ENCODE measurements at regions not wholly inside any gene's neighbourhood (a gene's known extent, or its start where the extent isn't known, plus 50 kb on each side); places are given as distances from the start of the nearest gene placed in this dataset.

- TF ChIP-seq POLR2A (IDR thresholded peaks at IDR 0.05) (no peak), EP300 (IDR thresholded peaks at IDR 0.05) (no peak), CTCF (IDR thresholded peaks at IDR 0.05) (no peak)
Observed at GRCh38 chr2:40512256-40512655, 60.4 kb upstream of the SLC8A1 start.
